Keratinocyte (primary cell): ENCODE measurements at regions not wholly inside any gene's neighbourhood (a gene's known extent, or its start where the extent isn't known, plus 50 kb on each side); places are given as distances from the start of the nearest gene placed in this dataset.

Experiments
- EZH2 ChIP-seq: IDR thresholded peaks from one replicate; pipeline ENCODE4 v1.6.1; 2012; ENCODE audit warnings: inconsistent platforms, mild to moderate bottlenecking, low read length, moderate library complexity
- TF ChIP-seq, protein P1 (sequence below), 3 experiments: IDR thresholded peaks in 1 of 3; conservative IDR thresholded peaks in 1 of 3; optimal IDR thresholded peaks in 1 of 3; 2 replicates in 2 of 3; 3 replicates in 1 of 3; pipeline versions ENCODE3 to v1.5.1; 2011; ENCODE audit warnings: low read length in 3 of 3, mild to moderate bottlenecking in 3 of 3, moderate library complexity in 2 of 3, control low read depth in 1 of 3, inconsistent platforms in 1 of 3; ENCODE audit not compliant: insufficient read depth in 2 of 3; ENCODE audit errors: extremely low read depth in 1 of 3

DNA sequence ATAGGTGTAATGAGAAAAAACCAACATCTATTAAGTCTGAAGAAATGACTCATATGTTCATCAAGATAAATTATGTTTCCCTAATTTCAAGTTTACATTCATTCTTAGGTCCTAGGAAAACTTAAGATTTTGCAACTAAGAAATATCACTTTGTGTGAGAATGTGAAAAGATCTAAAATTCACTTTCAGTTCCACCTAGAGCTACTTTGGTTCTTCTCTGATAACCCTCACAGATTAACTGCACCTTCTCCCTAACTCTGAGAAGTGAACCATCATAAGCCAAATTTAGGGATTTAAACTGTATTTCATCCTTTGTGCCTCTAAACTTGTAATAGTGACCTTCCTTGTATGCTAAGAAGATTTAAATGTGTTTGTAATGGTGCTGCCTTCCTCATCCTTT lies 213.0 kb downstream of the FRK start:
- TF ChIP-seq, protein P1, sequence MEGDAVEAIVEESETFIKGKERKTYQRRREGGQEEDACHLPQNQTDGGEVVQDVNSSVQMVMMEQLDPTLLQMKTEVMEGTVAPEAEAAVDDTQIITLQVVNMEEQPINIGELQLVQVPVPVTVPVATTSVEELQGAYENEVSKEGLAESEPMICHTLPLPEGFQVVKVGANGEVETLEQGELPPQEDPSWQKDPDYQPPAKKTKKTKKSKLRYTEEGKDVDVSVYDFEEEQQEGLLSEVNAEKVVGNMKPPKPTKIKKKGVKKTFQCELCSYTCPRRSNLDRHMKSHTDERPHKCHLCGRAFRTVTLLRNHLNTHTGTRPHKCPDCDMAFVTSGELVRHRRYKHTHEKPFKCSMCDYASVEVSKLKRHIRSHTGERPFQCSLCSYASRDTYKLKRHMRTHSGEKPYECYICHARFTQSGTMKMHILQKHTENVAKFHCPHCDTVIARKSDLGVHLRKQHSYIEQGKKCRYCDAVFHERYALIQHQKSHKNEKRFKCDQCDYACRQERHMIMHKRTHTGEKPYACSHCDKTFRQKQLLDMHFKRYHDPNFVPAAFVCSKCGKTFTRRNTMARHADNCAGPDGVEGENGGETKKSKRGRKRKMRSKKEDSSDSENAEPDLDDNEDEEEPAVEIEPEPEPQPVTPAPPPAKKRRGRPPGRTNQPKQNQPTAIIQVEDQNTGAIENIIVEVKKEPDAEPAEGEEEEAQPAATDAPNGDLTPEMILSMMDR (optimal IDR thresholded peaks at IDR 0.05 in 1 of 3, IDR thresholded peaks at IDR 0.05 in 1 of 3, conservative IDR thresholded peaks at IDR 0.05 in 1 of 3; ENCODE audit: extremely low read depth in 1 of 3, insufficient read depth in 2 of 3, low read length in 3 of 3) = no peak
- TF ChIP-seq EZH2 = no peak
